ENCODE measurements at regions not wholly inside any gene's neighbourhood (a gene's known extent, or its start where the extent isn't known, plus 50 kb on each side); places are given as distances from the start of the nearest gene placed in this dataset.

DNA sequence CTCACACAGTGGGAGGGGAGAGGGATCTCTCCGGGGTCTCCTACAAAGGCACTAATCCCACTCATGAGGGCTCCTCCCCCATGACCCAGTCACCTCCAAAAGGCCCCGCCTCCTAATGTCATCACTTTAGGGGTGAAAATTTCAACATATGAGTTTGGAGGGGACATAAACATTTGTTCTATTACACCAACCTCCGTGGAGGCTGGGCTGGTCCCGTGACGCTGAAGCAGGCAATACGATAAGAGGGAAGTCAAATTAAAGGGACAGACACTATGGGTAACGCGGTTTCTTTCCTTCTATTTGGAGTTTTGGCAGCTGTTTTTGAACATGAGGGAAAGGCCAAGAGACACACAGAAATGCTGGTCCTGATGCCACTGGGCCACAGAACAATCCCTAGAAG is 175.7 kb upstream of the VASH1 start:
- TF ChIP-seq CTCF (conservative IDR thresholded peaks at IDR 0.05 in 1 of 2, IDR thresholded peaks at IDR 0.05 in 1 of 2; ENCODE audit: low read depth in 1 of 2, low read length in 2 of 2) (no peak), EZH2 (IDR thresholded peaks at IDR 0.05; ENCODE audit: low read length, missing control alignments) (no peak)

Data from fibroblast of lung (primary cell).